Fibroblast of the aortic adventitia (primary cell): ENCODE measurements at regions not wholly inside any gene's neighbourhood (a gene's known extent, or its start where the extent isn't known, plus 50 kb on each side); places are given as distances from the start of the nearest gene placed in this dataset.

Source experiments
- DNase-seq: peaks from one replicate; pipeline ENCODE4 v3.0.0-alpha.2; 2010; ENCODE audit warnings: low read depth
- H3K4me3 ChIP-seq: 2 replicates; pipeline ENCODE4 v1.5.1; 2011; ENCODE audit warnings: low read depth, mild to moderate bottlenecking, control low read depth, low read length, moderate library complexity
- TF ChIP-seq, protein P1 (sequence below): IDR thresholded peaks from 2 replicates; pipeline ENCODE4 v1.5.1; 2011; ENCODE audit warnings: mild to moderate bottlenecking, low read length, control low read depth, inconsistent platforms; ENCODE audit not compliant: insufficient read depth

DNA sequence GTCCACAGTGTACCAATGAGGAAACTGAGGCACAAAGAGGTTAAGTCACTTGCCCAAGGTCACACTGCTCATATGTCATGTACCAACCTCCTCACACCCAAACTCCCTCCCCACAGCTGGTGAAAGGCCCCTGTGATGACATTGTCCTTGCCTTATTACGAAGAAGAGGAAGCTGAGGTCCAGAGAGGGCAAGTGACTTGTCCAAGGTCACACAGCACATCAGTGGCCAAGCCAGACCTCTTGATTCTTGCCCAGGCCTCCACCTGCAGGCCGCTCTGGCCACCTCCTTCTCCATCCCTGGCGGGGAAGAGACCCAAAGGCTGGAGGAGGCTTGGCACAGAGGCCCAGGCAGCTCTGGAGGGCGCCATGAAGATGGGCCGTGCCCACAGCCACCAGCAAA is 492.4 kb downstream of the PTPRU start:
- no peak overlapping the region for H3K4me3 ChIP-seq
- TF ChIP-seq, protein P1, sequence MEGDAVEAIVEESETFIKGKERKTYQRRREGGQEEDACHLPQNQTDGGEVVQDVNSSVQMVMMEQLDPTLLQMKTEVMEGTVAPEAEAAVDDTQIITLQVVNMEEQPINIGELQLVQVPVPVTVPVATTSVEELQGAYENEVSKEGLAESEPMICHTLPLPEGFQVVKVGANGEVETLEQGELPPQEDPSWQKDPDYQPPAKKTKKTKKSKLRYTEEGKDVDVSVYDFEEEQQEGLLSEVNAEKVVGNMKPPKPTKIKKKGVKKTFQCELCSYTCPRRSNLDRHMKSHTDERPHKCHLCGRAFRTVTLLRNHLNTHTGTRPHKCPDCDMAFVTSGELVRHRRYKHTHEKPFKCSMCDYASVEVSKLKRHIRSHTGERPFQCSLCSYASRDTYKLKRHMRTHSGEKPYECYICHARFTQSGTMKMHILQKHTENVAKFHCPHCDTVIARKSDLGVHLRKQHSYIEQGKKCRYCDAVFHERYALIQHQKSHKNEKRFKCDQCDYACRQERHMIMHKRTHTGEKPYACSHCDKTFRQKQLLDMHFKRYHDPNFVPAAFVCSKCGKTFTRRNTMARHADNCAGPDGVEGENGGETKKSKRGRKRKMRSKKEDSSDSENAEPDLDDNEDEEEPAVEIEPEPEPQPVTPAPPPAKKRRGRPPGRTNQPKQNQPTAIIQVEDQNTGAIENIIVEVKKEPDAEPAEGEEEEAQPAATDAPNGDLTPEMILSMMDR, result no peak
- no peak for DNase-seq

DNA sequence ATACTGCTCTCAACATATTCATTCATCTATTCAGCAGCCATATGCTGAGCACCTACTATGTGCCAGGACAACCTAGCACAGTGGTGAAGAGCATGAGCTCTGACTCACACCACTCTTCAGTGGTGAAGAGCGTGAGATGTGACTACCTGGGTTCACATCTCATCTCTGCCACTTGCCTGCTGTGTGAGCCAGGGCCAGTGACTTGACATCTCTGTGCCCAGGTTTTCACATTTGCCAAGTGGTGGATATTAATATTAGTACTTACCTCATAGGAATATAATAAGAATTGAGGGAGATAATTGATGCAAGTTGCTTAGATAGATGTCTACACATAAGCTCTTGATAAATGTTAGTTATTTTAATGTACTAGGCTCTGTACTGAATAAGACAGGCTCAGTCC is 488.9 kb downstream of the PTPRU start:
- no peak for DNase-seq
- TF ChIP-seq, protein P1, result no peak

DNA sequence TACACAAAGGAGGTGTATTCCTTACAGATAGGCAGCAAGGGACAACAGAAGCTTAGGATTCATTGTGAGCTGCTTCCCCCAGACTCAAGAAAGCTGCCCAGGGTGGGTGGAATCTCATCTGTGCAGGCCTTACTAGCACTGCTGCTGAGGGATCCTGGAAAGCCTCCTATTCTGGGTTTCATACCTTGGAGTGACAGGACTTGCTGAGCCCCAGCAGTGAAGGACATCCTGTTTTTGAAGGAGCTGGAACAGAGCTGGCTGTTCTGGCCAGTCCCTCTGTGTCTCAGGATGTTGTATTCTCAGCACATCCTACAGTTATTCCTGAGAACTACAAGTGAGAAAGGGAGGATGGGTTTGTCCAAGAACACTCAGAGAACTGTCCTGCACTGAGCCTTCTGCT is 486.3 kb downstream of the PTPRU start:
- DNase-seq, result no peak
- TF ChIP-seq, protein P1, result no peak
- H3K4me3 ChIP-seq, result no peak overlapping the region

More for the DNA sequence above, 488.9 kb downstream of the PTPRU start:
- H3K4me3 ChIP-seq, result no peak overlapping the region

DNA sequence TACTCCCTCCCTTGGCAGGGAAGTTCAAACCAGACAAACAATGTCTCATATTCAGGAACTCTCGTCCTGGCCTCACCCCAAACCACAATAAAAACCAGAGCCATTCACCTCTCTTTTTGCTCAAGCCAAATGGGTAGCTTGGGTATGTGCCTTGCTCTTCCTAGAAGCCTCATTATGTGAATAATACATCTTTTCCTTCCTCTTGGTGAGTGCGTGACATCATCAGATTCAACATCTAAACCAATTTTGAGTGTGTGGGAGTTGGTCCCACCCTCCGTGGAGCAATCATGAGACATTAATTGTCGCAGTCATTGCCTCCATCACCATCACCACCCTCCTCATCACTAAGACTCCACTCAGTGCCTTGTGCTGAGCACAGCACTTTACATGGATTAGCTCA is 482.9 kb downstream of the PTPRU start:
- DNase-seq, result peak; percentile 87
- TF ChIP-seq, protein P1, result no peak

DNA sequence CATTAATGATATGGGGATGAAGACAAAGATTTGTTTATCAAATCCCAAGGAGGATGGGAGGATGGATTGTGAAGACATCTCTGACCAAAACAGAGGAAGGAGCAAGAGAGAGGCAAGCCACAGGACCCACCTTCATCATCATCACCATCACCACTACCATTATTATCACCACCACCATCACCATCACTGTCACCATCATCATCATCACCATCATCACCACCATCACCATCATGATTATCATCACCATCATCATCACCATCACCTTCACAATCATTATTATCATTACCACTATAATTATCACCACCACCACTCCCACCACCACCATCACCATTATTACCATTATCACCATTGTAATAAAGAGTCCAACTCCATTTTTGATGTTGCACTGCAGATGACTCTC is 482.5 kb downstream of the PTPRU start:
- no peak overlapping the region for H3K4me3 ChIP-seq
- DNase-seq, result no peak
- TF ChIP-seq, protein P1, result no peak

More for the DNA sequence above, 482.9 kb downstream of the PTPRU start:
- no peak overlapping the region for H3K4me3 ChIP-seq

DNA sequence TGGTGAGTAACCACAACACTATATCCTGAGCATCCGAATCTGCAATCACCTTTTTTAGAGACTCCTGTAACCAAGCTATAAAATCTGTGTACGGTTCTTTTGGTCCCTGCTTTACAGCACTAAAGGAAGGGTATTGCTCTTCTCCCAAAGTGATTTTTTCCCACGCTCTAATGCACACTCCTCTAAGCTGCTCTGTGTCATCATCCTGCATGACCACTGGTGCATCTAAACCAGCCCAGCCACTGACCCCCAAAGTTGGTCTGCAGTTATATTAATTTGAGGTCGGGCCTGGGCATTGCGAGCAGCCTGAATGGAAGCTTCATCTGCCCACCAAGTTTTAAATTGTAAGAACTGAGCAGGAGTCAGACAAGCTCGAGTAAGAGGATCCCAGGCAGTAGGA is 480.0 kb downstream of the PTPRU start:
- DNase-seq, result no peak
- TF ChIP-seq, protein P1, result no peak
- no peak overlapping the region for H3K4me3 ChIP-seq

DNA sequence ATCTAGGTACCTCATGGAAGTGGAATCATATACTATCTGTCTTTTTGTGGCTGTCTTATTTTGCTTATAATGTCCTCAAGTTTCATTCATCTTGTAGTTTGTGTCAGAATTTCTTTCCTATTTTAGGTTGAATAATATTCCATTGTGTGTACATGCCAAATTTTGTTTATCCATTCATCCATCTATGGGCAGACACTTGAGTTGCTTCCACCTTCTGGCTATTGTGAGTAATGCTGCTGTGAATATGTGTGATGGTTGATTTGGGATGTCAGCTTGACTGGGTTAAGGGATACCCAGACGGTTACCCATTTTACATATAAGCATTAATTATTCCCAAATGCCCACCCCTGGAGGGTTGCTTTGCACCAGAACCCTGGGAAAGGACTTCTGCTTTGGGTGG is 477.5 kb downstream of the PTPRU start:
- DNase-seq, result peak; percentile 25
- TF ChIP-seq, protein P1, result peak; percentile 39
- H3K4me3 ChIP-seq, result no peak overlapping the region
